Activated CD8-positive, alpha-beta memory T cell treated with anti-CD3 and anti-CD28 coated beads for 24 hours (primary cell): ENCODE measurements at regions not wholly inside any gene's neighbourhood (a gene's known extent, or its start where the extent isn't known, plus 50 kb on each side); places are given as distances from the start of the nearest gene placed in this dataset.
"Not testable (repeated sequence)": the region's sequence is repeated elsewhere in the genome, so short reads cannot be mapped to it uniquely, and the experiment has no call there.

ENCODE experiments used
- DNase-seq: peaks from one replicate; pipeline ENCODE4 v3.0.0-alpha.2; 2020

GRCh38 chr2:56816666-56817065, 632.9 kb downstream of the CCDC85A start:
- no peak for DNase-seq

GRCh38 chr2:56831780-56832179, 648.0 kb downstream of the CCDC85A start:
- DNase-seq = no peak

GRCh38 chr2:56834686-56835085, 650.9 kb downstream of the CCDC85A start:
- DNase-seq = no peak

- not testable (repeated sequence) for DNase-seq
Measured at GRCh38 chr2:56840009-56840408, 656.2 kb downstream of the CCDC85A start.

- DNase-seq = no peak
Measured at GRCh38 chr2:56860991-56861390, 677.2 kb downstream of the CCDC85A start.

- no peak for DNase-seq
Measured at GRCh38 chr2:56871644-56872043, 687.9 kb downstream of the CCDC85A start.

- no peak for DNase-seq
Measured at GRCh38 chr2:56874717-56875116, 690.9 kb downstream of the CCDC85A start.

- DNase-seq = no peak
Measured at GRCh38 chr2:56889738-56890137, 705.9 kb downstream of the CCDC85A start.

GRCh38 chr2:56892382-56892781, 708.6 kb downstream of the CCDC85A start:
- no peak for DNase-seq

GRCh38 chr2:56898986-56899385, 715.2 kb downstream of the CCDC85A start:
- no peak for DNase-seq

- no peak for DNase-seq
Measured at GRCh38 chr2:56912490-56912889, 728.7 kb downstream of the CCDC85A start.

GRCh38 chr2:56918790-56919189, 735.0 kb downstream of the CCDC85A start:
- DNase-seq = no peak

GRCh38 chr2:56933976-56934375, 750.2 kb downstream of the CCDC85A start:
- DNase-seq = no peak

GRCh38 chr2:56934866-56935265, 751.1 kb downstream of the CCDC85A start:
- DNase-seq = no peak

- no peak for DNase-seq
Measured at GRCh38 chr2:56940054-56940453, 756.3 kb downstream of the CCDC85A start.

GRCh38 chr2:56952871-56953270, 769.1 kb downstream of the CCDC85A start:
- no peak for DNase-seq

GRCh38 chr2:56960581-56960980, 776.8 kb downstream of the CCDC85A start:
- no peak for DNase-seq

GRCh38 chr2:56962673-56963072, 778.9 kb downstream of the CCDC85A start:
- DNase-seq = no peak

- no peak for DNase-seq
Measured at GRCh38 chr2:56969513-56969912, 785.7 kb downstream of the CCDC85A start.

GRCh38 chr2:56971383-56971974, 787.7 kb downstream of the CCDC85A start:
- no peak for DNase-seq

GRCh38 chr2:56981554-56981953, 797.8 kb downstream of the CCDC85A start:
- no peak for DNase-seq

- no peak for DNase-seq
Measured at GRCh38 chr2:56985609-56986008, 801.8 kb downstream of the CCDC85A start.

GRCh38 chr2:57022496-57022895, 838.7 kb downstream of the CCDC85A start:
- no peak for DNase-seq

GRCh38 chr2:57044931-57045635, 861.3 kb downstream of the CCDC85A start:
- no peak for DNase-seq

GRCh38 chr2:57049273-57049672, 865.5 kb downstream of the CCDC85A start:
- DNase-seq = no peak
